Activated T-helper 1 cell treated with anti-CD3 and anti-CD28 coated beads, Interleukin-12 subunit alpha, Interleukin-12 subunit beta, Interleukin-2, Interleukin-4 antibody, amounts not matched to agents 30 ng/mL and 10 ng/mL and 1 ng/mL, durations not matched to agents 14 hours and 24 hours and 36 hours (primary cell): ENCODE measurements at regions not wholly inside any gene's neighbourhood (a gene's known extent, or its start where the extent isn't known, plus 50 kb on each side); places are given as distances from the start of the nearest gene placed in this dataset.
"Not testable (repeated sequence)": the region's sequence is repeated elsewhere in the genome, so short reads cannot be mapped to it uniquely, and the experiment has no call there.

Source experiments
- DNase-seq: peaks from one replicate; pipeline ENCODE4 v3.0.0; 2021; ENCODE audit warnings: low spot score
- H3K27ac Mint-ChIP-seq: one replicate; pipeline ENCODE4 v1.8.0; 2021; ENCODE audit warnings: mild to moderate bottlenecking, mixed read lengths
- H3K27me3 Mint-ChIP-seq: one replicate; pipeline ENCODE4 v1.8.0; 2022; ENCODE audit warnings: mild to moderate bottlenecking, moderate library complexity, mixed read lengths; ENCODE audit not compliant: insufficient read depth
- H3K36me3 Mint-ChIP-seq: one replicate; pipeline ENCODE4 v1.8.0; 2021; ENCODE audit warnings: low read depth, mixed read lengths
- H3K4me1 Mint-ChIP-seq: one replicate; pipeline ENCODE4 v1.8.0; 2021; ENCODE audit warnings: low read depth, mixed read lengths
- H3K4me3 Mint-ChIP-seq: one replicate; pipeline ENCODE4 v1.8.0; 2021; ENCODE audit warnings: mild to moderate bottlenecking, moderate library complexity, mixed read lengths
- H3K9me3 Mint-ChIP-seq: one replicate; pipeline ENCODE4 v1.8.0; 2021; ENCODE audit warnings: mixed read lengths
- intact Hi-C: fragments of 100-400 bp; cut with micrococcal nuclease; formaldehyde crosslinking; loops from one replicate; pipeline ENCODE4 v1.15.1; 2024

GRCh38 chr2:12554224-12555011, 162.3 kb upstream of the TRIB2 start:
- Mint-ChIP-seq H3K36me3 (no peaks in the 10 kb centered on the region), H3K27ac (peak overlapping the region; percentile 88), H3K4me3 (peak overlapping the region; percentile 44), H3K9me3 (peaks cover 7% of the 10 kb centered on the region), H3K27me3 (no peaks in the 10 kb centered on the region), H3K4me1 (peaks cover 41% of the 10 kb centered on the region)
- intact Hi-C loops: loop anchor here (1.0 to 5.0 kb wide), 7 partner anchors 40 to 724 kb away; partner anchors contain the start of gene TRIB2
- DNase-seq: no peak

DNA sequence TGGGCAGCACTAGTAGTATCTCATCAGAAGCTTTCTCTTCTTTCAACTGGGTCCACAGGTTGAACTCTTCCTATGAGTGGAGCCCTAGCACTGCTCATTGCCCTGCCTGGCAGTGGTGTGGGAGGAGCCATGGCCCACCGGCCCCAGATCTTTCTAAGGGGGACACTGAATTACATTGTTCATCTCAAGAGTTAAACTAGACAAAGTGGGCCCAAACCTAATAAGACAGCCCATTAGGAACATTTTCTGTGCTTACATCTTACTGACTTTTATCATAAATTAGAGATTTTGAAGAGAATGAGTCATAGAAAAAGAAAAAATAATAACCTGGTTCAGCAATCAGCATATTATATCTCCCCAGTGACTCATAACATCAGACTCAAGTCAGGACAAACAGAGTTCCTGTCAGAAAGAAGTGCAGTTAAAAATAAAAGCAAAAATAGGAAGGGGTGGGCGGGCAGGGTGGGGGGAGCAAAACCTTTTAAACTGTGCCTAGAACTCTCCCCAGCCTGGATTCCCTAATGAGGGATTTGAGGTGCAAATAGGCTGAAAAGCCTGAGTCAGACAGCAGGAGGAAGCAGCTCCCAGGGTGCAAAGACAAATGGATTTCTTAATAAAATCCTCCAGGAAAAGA, 161.6 kb upstream of the TRIB2 start:
- peaks cover 41% of the 10 kb centered on the region for H3K4me1 Mint-ChIP-seq
- no peak for DNase-seq
- H3K36me3 Mint-ChIP-seq: no peaks in the 10 kb centered on the region
- no peaks in the 10 kb centered on the region for H3K27me3 Mint-ChIP-seq
- intact Hi-C loops: loop anchor here (1.0 to 5.0 kb wide), 7 partner anchors 40 to 724 kb away; partner anchors contain the start of gene TRIB2
- peaks cover 7% of the 10 kb centered on the region for H3K9me3 Mint-ChIP-seq
- peak overlapping the region; percentile 44 for H3K4me3 Mint-ChIP-seq
- H3K27ac Mint-ChIP-seq: peak overlapping the region; percentile 88

DNA sequence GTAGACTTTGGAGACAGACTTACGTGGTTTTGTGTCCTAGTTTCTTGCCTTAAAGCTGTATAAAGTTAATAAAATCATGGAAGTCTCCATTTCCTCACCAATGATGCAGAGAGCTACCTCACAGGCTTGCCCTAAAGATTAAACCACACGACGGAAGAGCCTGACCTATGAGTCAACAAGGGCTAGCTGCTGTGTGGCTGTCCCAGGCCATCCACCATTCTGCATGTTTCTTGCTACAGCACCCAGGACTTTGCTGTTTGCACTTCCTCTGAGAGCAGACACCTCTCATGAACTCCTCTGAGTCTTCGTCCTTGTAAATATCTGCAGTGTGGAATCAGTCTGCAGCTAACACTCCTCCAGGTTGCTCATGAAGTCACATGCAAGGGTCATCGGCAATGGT, 160.0 kb upstream of the TRIB2 start:
- H3K9me3 Mint-ChIP-seq: peaks cover 7% of the 10 kb centered on the region
- DNase-seq: no peak
- peak overlapping the region; percentile 37 for H3K27ac Mint-ChIP-seq
- peaks cover 41% of the 10 kb centered on the region for H3K4me1 Mint-ChIP-seq
- H3K4me3 Mint-ChIP-seq: peak overlapping the region; percentile 15
- intact Hi-C loops: loop anchor here (1.0 to 5.0 kb wide), 3 partner anchors 8 to 144 kb away; no protein-coding TSS in a partner anchor
- H3K27me3 Mint-ChIP-seq: no peaks in the 10 kb centered on the region
- no peaks in the 10 kb centered on the region for H3K36me3 Mint-ChIP-seq

DNA sequence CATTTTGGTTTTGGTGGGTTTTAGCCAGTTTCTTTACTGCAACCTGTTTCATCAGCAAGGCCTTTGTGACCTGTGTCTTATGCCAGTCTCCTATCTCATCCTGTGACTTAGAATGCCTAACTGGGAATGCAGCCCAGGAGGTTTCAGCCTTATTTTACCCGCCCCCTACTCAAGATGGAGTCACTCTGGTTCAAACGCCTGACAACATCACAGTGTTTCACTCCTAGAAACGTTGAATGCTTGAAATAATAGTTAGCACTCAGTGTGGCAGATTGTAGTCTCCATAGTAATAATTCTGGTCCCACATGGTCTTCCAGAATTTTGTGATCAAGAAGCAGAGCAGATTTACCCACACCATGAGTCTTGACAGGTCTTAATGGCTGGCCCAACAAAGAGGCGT, 159.0 kb upstream of the TRIB2 start:
- H3K4me1 Mint-ChIP-seq: peaks cover 48% of the 10 kb centered on the region
- H3K27me3 Mint-ChIP-seq: no peaks in the 10 kb centered on the region
- no peak overlapping the region for H3K27ac Mint-ChIP-seq
- no peak overlapping the region for H3K4me3 Mint-ChIP-seq
- no peaks in the 10 kb centered on the region for H3K9me3 Mint-ChIP-seq
- DNase-seq: no peak
- intact Hi-C loops: loop anchor here (5.0 kb wide), 1 partner anchor 145 kb away; no protein-coding TSS in a partner anchor
- H3K36me3 Mint-ChIP-seq: no peaks in the 10 kb centered on the region

GRCh38 chr2:12558519-12558918, 158.2 kb upstream of the TRIB2 start:
- Mint-ChIP-seq H3K4me1 (peaks cover 48% of the 10 kb centered on the region), H3K27me3 (no peaks in the 10 kb centered on the region), H3K36me3 (no peaks in the 10 kb centered on the region), H3K4me3 (no peak overlapping the region), H3K27ac (no peak overlapping the region), H3K9me3 (no peaks in the 10 kb centered on the region)
- intact Hi-C loops: loop anchor here (5.0 kb wide), 1 partner anchor 146 kb away; no protein-coding TSS in a partner anchor
- DNase-seq: no peak

DNA sequence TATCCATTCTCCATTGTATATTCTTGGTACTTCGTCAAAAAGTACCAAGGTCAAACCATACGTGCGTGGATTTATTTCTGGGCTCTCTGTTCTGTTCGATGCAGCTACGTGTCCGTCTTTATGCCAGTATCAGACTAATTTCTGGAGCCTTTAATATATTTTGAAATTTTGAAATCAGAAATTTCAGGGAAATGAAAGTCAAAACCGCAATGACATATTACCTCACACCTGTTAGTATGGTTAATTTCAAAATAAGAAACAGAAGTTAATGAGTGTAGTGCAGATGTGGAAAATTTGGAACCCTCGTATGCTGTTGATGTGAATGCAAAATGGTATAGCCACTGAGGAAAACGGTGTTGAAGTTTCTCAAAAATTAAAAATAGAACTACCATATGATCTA, 156.1 kb upstream of the TRIB2 start:
- Mint-ChIP-seq H3K27me3 (peaks cover under 1% of the 10 kb centered on the region), H3K36me3 (peaks cover 4% of the 10 kb centered on the region), H3K9me3 (no peaks in the 10 kb centered on the region), H3K27ac (no peak overlapping the region), H3K4me1 (peaks cover 35% of the 10 kb centered on the region), H3K4me3 (no peak overlapping the region)
- no peak for DNase-seq
- intact Hi-C loops: no loop called here

- Mint-ChIP-seq H3K27me3 (peaks cover 7% of the 10 kb centered on the region), H3K9me3 (no peaks in the 10 kb centered on the region), H3K36me3 (peaks cover 4% of the 10 kb centered on the region), H3K4me1 (peaks cover 24% of the 10 kb centered on the region), H3K4me3 (no peak overlapping the region), H3K27ac (no peak overlapping the region)
- no peak for DNase-seq
- intact Hi-C loops: no loop called here
These were observed 149.3 kb upstream of the TRIB2 start for GRCh38 chr2:12567411-12567810.

DNA sequence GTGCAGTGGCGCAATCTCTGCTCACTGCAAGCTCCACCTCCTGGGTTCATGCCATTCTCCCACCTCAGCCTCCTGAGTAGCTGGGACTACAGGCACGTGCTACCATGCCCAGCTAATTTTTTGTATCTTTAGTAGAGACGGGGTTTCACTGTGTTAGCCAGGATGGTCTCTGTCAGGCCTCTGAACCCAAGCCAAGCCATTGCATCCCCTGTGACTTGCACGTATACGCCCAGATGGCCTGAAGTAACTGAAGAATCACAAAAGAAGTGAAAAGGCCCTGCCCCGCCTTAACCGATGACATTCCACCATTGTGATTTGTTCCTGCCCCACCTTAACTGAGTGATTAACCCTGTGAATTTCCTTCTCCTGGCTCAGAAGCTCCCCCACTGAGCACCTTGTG, 147.2 kb upstream of the TRIB2 start:
- H3K27ac Mint-ChIP-seq, H3K9me3 Mint-ChIP-seq, DNase-seq, intact Hi-C loops, H3K27me3 Mint-ChIP-seq, H3K4me3 Mint-ChIP-seq, H3K36me3 Mint-ChIP-seq: not testable (repeated sequence)
- H3K4me1 Mint-ChIP-seq: peaks cover 20% of the 10 kb centered on the region

DNA sequence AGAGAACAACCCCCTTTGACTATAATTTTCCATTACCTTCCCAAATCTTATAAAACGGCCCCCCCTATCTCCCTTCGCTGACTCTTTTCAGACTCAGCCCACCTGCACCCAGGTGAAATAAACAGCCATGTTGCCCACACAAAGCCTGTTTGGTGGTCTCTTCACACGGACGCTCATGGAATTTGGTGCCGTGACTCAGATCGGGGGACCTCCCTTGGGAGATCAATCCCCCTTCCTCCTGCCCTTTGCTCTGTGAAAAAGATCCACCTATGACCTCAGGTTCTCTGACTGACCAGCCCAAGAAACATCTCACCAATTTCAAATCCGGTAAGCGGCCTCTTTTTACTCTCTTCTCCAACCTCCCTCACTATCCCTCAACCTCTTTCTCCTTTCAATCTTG, 146.8 kb upstream of the TRIB2 start:
- DNase-seq, H3K9me3 Mint-ChIP-seq, intact Hi-C loops, H3K27ac Mint-ChIP-seq, H3K27me3 Mint-ChIP-seq, H3K36me3 Mint-ChIP-seq, H3K4me3 Mint-ChIP-seq: not testable (repeated sequence)
- peaks cover 20% of the 10 kb centered on the region for H3K4me1 Mint-ChIP-seq

DNA sequence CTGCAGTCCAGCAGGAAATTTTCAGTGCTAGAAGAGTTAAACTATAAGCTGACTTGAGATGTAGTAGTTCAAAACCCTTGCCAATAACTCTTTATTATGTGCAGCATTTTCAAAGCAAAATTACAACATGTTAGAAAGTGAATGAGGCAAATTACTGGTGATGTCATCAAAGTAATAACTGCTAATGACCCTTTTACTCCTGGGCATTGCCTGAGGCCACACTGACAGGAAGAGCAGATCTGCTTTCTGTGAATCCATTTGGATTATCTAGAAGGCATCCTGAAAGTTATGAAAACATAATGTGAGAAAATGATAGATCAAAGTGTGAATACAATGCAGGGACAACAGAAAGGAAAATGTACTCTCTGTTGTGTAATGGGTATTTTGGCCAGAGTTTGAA, 139.6 kb upstream of the TRIB2 start:
- Mint-ChIP-seq H3K4me1 (no peaks in the 10 kb centered on the region), H3K27ac (no peak overlapping the region), H3K27me3 (peaks cover 7% of the 10 kb centered on the region), H3K9me3 (no peaks in the 10 kb centered on the region), H3K36me3 (peaks cover 2% of the 10 kb centered on the region), H3K4me3 (no peak overlapping the region)
- intact Hi-C loops: no loop called here
- no peak for DNase-seq

GRCh38 chr2:12577567-12578253, 139.0 kb upstream of the TRIB2 start:
- Mint-ChIP-seq H3K36me3 (peaks cover 2% of the 10 kb centered on the region), H3K4me1 (no peaks in the 10 kb centered on the region), H3K27me3 (peaks cover 7% of the 10 kb centered on the region), H3K9me3 (no peaks in the 10 kb centered on the region), H3K27ac (no peak overlapping the region), H3K4me3 (no peak overlapping the region)
- intact Hi-C loops: no loop called here
- DNase-seq: no peak

GRCh38 chr2:12579018-12579417, 137.7 kb upstream of the TRIB2 start:
- no peak overlapping the region for H3K4me3 Mint-ChIP-seq
- DNase-seq: no peak
- H3K9me3 Mint-ChIP-seq: no peaks in the 10 kb centered on the region
- peaks cover 7% of the 10 kb centered on the region for H3K27me3 Mint-ChIP-seq
- intact Hi-C loops: no loop called here
- peaks cover 2% of the 10 kb centered on the region for H3K36me3 Mint-ChIP-seq
- H3K27ac Mint-ChIP-seq: no peak overlapping the region
- no peaks in the 10 kb centered on the region for H3K4me1 Mint-ChIP-seq

DNA sequence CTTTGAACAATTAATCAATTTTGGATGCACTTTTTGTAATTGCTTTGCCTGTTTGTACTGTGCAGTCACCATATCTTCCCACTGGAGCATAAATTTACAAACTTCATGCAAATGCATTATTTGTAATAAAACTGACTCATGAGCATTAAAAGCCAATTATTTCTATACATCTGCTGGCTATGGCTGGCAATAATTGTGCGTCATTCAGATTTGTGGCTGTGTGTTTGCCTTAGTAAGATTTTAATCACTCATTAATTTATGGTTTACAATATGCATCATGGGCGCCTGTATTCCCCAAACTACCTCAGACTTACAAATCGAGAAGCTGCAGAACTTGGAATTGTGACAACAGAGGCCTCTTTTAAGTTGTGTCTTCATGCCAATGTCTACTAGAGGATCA, 132.4 kb upstream of the TRIB2 start:
- Mint-ChIP-seq H3K27me3 (peaks cover 12% of the 10 kb centered on the region), H3K4me3 (no peak overlapping the region), H3K27ac (no peak overlapping the region), H3K36me3 (peaks cover 4% of the 10 kb centered on the region), H3K9me3 (no peaks in the 10 kb centered on the region), H3K4me1 (peaks cover 8% of the 10 kb centered on the region)
- intact Hi-C loops: no loop called here
- no peak for DNase-seq
